ENCODE measurements at regions not wholly inside any gene's neighbourhood (a gene's known extent, or its start where the extent isn't known, plus 50 kb on each side); places are given as distances from the start of the nearest gene placed in this dataset.

- Histone ChIP-seq H3K27ac (ENCODE audit: low read depth, low read length) (no peak overlapping the region), H3K27me3 (ENCODE audit: low read length) (no peaks in the 10 kb centered on the region), H3F3A (ENCODE audit: insufficient read depth) (no peaks in the 10 kb centered on the region), H2AFZ (ENCODE audit: low read depth, low read length, severe bottlenecking) (no peak overlapping the region), H3K4me2 (ENCODE audit: low read depth, low read length, poor library complexity, severe bottlenecking) (no peak overlapping the region), H3K9me3 (ENCODE audit: insufficient read depth, low read length) (no peaks in the 10 kb centered on the region), H4K20me1 (ENCODE audit: low read depth, low read length) (no peaks in the 10 kb centered on the region), H3K9me2 (replicated peaks; ENCODE audit: insufficient read depth, low read length) (no peaks in the 10 kb centered on the region), H3K9ac (ENCODE audit: low read length) (no peak overlapping the region), H3K4me3 (ENCODE audit: insufficient read depth, low read length, poor library complexity, severe bottlenecking) (no peak overlapping the region), H3K36me3 (ENCODE audit: low read length) (no peaks in the 10 kb centered on the region), H3K79me2 (ENCODE audit: insufficient read depth, low read length) (no peaks in the 10 kb centered on the region)
- TF ChIP-seq EZH2phosphoT487 (conservative IDR thresholded peaks at IDR 0.05; ENCODE audit: low read length) = no peak
- TF ChIP-seq CTCF (IDR thresholded peaks at IDR 0.05; ENCODE audit: insufficient read depth, low read length, poor library complexity, severe bottlenecking) = no peak
Observed at GRCh38 chr5:164501344-164501743, 995.9 kb downstream of the MAT2B start.

- no peaks in the 10 kb centered on the region for H3K79me2 ChIP-seq (ENCODE audit: insufficient read depth, low read length)
- no peaks in the 10 kb centered on the region for H3F3A ChIP-seq (ENCODE audit: insufficient read depth)
- TF ChIP-seq EZH2phosphoT487 (conservative IDR thresholded peaks at IDR 0.05; ENCODE audit: low read length) (no peak), CTCF (IDR thresholded peaks at IDR 0.05; ENCODE audit: insufficient read depth, low read length, poor library complexity, severe bottlenecking) (peak; percentile 57)
- no peak overlapping the region for H2AFZ ChIP-seq (ENCODE audit: low read depth, low read length, severe bottlenecking)
- H3K4me3 ChIP-seq (ENCODE audit: insufficient read depth, low read length, poor library complexity, severe bottlenecking) = no peak overlapping the region
- no peaks in the 10 kb centered on the region for H3K9me2 ChIP-seq (replicated peaks; ENCODE audit: insufficient read depth, low read length)
- H3K9ac ChIP-seq (ENCODE audit: low read length) = no peak overlapping the region
- H3K27ac ChIP-seq (ENCODE audit: low read depth, low read length) = no peak overlapping the region
- no peaks in the 10 kb centered on the region for H3K9me3 ChIP-seq (ENCODE audit: insufficient read depth, low read length)
- H3K36me3 ChIP-seq (ENCODE audit: low read length) = no peaks in the 10 kb centered on the region
- no peaks in the 10 kb centered on the region for H4K20me1 ChIP-seq (ENCODE audit: low read depth, low read length)
- no peaks in the 10 kb centered on the region for H3K27me3 ChIP-seq (ENCODE audit: low read length)
- H3K4me2 ChIP-seq (ENCODE audit: low read depth, low read length, poor library complexity, severe bottlenecking) = no peak overlapping the region
Observed at GRCh38 chr5:164504141-164504772, 998.8 kb downstream of the MAT2B start.

GRCh38 chr5:164505791-164506190 lies 1000.4 kb downstream of the MAT2B start:
- H3K79me2 ChIP-seq (ENCODE audit: insufficient read depth, low read length) = no peaks in the 10 kb centered on the region
- H3F3A ChIP-seq (ENCODE audit: insufficient read depth) = no peaks in the 10 kb centered on the region
- no peaks in the 10 kb centered on the region for H3K36me3 ChIP-seq (ENCODE audit: low read length)
- TF ChIP-seq EZH2phosphoT487 (conservative IDR thresholded peaks at IDR 0.05; ENCODE audit: low read length) (no peak), CTCF (IDR thresholded peaks at IDR 0.05; ENCODE audit: insufficient read depth, low read length, poor library complexity, severe bottlenecking) (no peak)
- no peak overlapping the region for H3K4me3 ChIP-seq (ENCODE audit: insufficient read depth, low read length, poor library complexity, severe bottlenecking)
- no peak overlapping the region for H3K9ac ChIP-seq (ENCODE audit: low read length)
- no peak overlapping the region for H3K27ac ChIP-seq (ENCODE audit: low read depth, low read length)
- no peaks in the 10 kb centered on the region for H3K9me2 ChIP-seq (replicated peaks; ENCODE audit: insufficient read depth, low read length)
- no peaks in the 10 kb centered on the region for H4K20me1 ChIP-seq (ENCODE audit: low read depth, low read length)
- no peak overlapping the region for H3K4me2 ChIP-seq (ENCODE audit: low read depth, low read length, poor library complexity, severe bottlenecking)
- no peak overlapping the region for H2AFZ ChIP-seq (ENCODE audit: low read depth, low read length, severe bottlenecking)
- no peaks in the 10 kb centered on the region for H3K9me3 ChIP-seq (ENCODE audit: insufficient read depth, low read length)
- H3K27me3 ChIP-seq (ENCODE audit: low read length) = no peaks in the 10 kb centered on the region

Data from SU-DHL-6 (cell line).